H1 (cell line): ENCODE measurements at regions not wholly inside any gene's neighbourhood (a gene's known extent, or its start where the extent isn't known, plus 50 kb on each side); places are given as distances from the start of the nearest gene placed in this dataset.

Experiments used
- MAX ChIP-seq: IDR thresholded peaks from 2 replicates; pipeline ENCODE4 v1.6.1; 2012; ENCODE audit warnings: inconsistent platforms
- POLR2A ChIP-seq, 2 experiments: IDR thresholded peaks; 1 replicate in 1 of 2; 2 replicates in 1 of 2; pipeline ENCODE4 v1.6.1; 2011; ENCODE audit warnings: low read depth in 2 of 2, low read length in 2 of 2, mild to moderate bottlenecking in 2 of 2; ENCODE audit errors: control extremely low read depth in 1 of 2
- RAD21 ChIP-seq, 2 experiments: IDR thresholded peaks in 1 of 2; conservative IDR thresholded peaks in 1 of 2; 2 replicates each; pipeline ENCODE4 v1.6.1; 2011; ENCODE audit warnings: low read depth in 2 of 2, low read length in 2 of 2, improper control_type of control experiment in 1 of 2, inconsistent platforms in 1 of 2, mild to moderate bottlenecking in 1 of 2, moderate library complexity in 1 of 2
- RFX5 ChIP-seq: IDR thresholded peaks from 2 replicates; pipeline ENCODE4 v1.6.1; 2011; ENCODE audit warnings: low read depth, low read length, improper control_type of control experiment, borderline replicate concordance
- USF2 ChIP-seq: IDR thresholded peaks from 2 replicates; pipeline ENCODE4 v1.6.1; 2011; ENCODE audit warnings: low read length, improper control_type of control experiment
- YY1 ChIP-seq: IDR thresholded peaks from 2 replicates; pipeline ENCODE4 v1.6.1; 2011; ENCODE audit warnings: low read depth, mild to moderate bottlenecking, low read length
- TF ChIP-seq, protein P1 (sequence below), 3 experiments: IDR thresholded peaks; 1 replicate in 2 of 3; 2 replicates in 1 of 3; pipeline versions ENCODE4 v1.5.1 to v1.6.1; 2011; ENCODE audit warnings: low read length in 3 of 3, mild to moderate bottlenecking in 3 of 3, inconsistent platforms in 2 of 3, low read depth in 1 of 3, moderate library complexity in 1 of 3; ENCODE audit not compliant: insufficient read depth in 1 of 3; ENCODE audit errors: control extremely low read depth in 1 of 3

DNA sequence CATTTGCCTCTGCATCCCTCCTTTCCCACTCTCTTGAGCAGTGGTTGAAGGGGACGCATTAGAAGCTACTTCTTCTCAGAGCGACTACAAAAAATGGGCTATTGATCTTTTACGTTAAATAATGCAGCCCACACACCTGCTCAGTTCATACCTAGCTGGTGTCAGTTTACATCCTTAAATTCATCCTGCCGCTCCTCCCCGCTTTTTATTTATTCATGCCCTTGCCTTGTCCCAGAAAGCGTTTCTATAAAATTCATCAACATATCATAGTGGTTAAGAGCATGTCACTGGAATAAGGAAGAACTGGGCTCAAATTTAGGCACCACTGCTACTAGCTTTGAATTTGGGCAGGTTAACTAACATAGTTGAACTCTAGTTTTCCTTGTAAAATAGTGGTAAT, 66.0 kb upstream of the TINAGL1 start:
- TF ChIP-seq YY1 (no peak), MAX (no peak), RAD21 (IDR thresholded peaks at IDR 0.05 in 1 of 2, conservative IDR thresholded peaks at IDR 0.05 in 1 of 2; ENCODE audit: low read depth in 2 of 2, low read length in 2 of 2) (no peak), USF2 (no peak), RFX5 (no peak), POLR2A (IDR thresholded peaks at IDR 0.05; ENCODE audit: control extremely low read depth in 1 of 2, low read depth in 2 of 2, low read length in 2 of 2) (no peak)
- TF ChIP-seq, protein P1, sequence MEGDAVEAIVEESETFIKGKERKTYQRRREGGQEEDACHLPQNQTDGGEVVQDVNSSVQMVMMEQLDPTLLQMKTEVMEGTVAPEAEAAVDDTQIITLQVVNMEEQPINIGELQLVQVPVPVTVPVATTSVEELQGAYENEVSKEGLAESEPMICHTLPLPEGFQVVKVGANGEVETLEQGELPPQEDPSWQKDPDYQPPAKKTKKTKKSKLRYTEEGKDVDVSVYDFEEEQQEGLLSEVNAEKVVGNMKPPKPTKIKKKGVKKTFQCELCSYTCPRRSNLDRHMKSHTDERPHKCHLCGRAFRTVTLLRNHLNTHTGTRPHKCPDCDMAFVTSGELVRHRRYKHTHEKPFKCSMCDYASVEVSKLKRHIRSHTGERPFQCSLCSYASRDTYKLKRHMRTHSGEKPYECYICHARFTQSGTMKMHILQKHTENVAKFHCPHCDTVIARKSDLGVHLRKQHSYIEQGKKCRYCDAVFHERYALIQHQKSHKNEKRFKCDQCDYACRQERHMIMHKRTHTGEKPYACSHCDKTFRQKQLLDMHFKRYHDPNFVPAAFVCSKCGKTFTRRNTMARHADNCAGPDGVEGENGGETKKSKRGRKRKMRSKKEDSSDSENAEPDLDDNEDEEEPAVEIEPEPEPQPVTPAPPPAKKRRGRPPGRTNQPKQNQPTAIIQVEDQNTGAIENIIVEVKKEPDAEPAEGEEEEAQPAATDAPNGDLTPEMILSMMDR (IDR thresholded peaks at IDR 0.05; ENCODE audit: control extremely low read depth in 1 of 3, insufficient read depth in 1 of 3, low read depth in 1 of 3, low read length in 3 of 3), result no peak
